IMR-90 (cell line): ENCODE measurements at regions not wholly inside any gene's neighbourhood (a gene's known extent, or its start where the extent isn't known, plus 50 kb on each side); places are given as distances from the start of the nearest gene placed in this dataset.

Source experiments
- ATAC-seq: fragments of 200-7000 bp; cut with Tn5 transposase; 2 replicates; pipeline ENCODE4 v1.9.1; 2020; ENCODE audit warnings: low read depth, mild to moderate bottlenecking, moderate library complexity
- BruUV-seq: library from RNA; stranded (reverse); fragments of 400-500 nt; replicated peaks from 2 replicates; lab custom pipeline; 2021; lab: Mats Ljungman, UMichigan
- CTCF ChIA-PET: fragments of 300-600 bp; formaldehyde crosslinking; extraction: SDS; loops from one replicate; lab custom pipeline; 2021; ENCODE audit warnings: antibody characterized with exemption; lab: Yijun Ruan, JAX
- POLR2A ChIA-PET: fragments of 300-600 bp; sonication (Branson Sonifier 250); formaldehyde crosslinking; loops from one replicate; lab custom pipeline; 2022; ENCODE audit warnings: antibody characterized with exemption; ENCODE audit not compliant: unreplicated experiment; lab: Charles Lee
- DNase-seq: peaks from one replicate; pipeline ENCODE4 v3.0.0; 2013
- H2AFZ ChIP-seq: replicated peaks from 2 replicates; pipeline ENCODE3; 2013; ENCODE audit warnings: low read length, mild to moderate bottlenecking; ENCODE audit not compliant: poor library complexity
- H2AK5ac ChIP-seq: 2 replicates; pipeline ENCODE4 v1.6.1; 2013; ENCODE audit warnings: low read depth, low read length, inconsistent platforms
- H2AK9ac ChIP-seq: replicated peaks from 2 replicates; pipeline ENCODE3; 2013; ENCODE audit warnings: mild to moderate bottlenecking, low read depth, low read length, moderate library complexity; ENCODE audit not compliant: poor library complexity
- H2BK120ac ChIP-seq: 2 replicates; pipeline ENCODE4 v1.6.1; 2013; ENCODE audit warnings: low read depth, low read length, inconsistent platforms
- H2BK15ac ChIP-seq: 3 replicates; pipeline ENCODE4 v1.6.1; 2013; ENCODE audit warnings: low read depth, low read length, inconsistent platforms
- H2BK20ac ChIP-seq: 2 replicates; pipeline ENCODE4 v1.6.1; 2013; ENCODE audit warnings: low read depth, mild to moderate bottlenecking, inconsistent platforms, low read length, moderate library complexity
- H2BK5ac ChIP-seq: 2 replicates; pipeline ENCODE4 v1.6.1; 2013; ENCODE audit warnings: mild to moderate bottlenecking, low read depth, low read length, inconsistent platforms; ENCODE audit not compliant: poor library complexity, severe bottlenecking
- H3K14ac ChIP-seq: replicated peaks from 2 replicates; pipeline ENCODE4 v1.6.1; 2013; ENCODE audit warnings: low read depth, low read length, inconsistent platforms
- H3K18ac ChIP-seq: 2 replicates; pipeline ENCODE4 v1.6.1; 2013; ENCODE audit warnings: low read depth, low read length, control low read depth
- H3K23ac ChIP-seq: 2 replicates; pipeline ENCODE4 v1.6.1; 2013; ENCODE audit warnings: low read depth, low read length, inconsistent platforms
- H3K27ac ChIP-seq: 2 replicates; pipeline ENCODE4 v1.5.1; 2013; ENCODE audit warnings: mild to moderate bottlenecking, control low read depth, low read length; ENCODE audit not compliant: insufficient read depth
- H3K27me3 ChIP-seq: 2 replicates; pipeline ENCODE4 v1.6.1; 2013; ENCODE audit warnings: low read length; ENCODE audit not compliant: control insufficient read depth, insufficient read depth
- H3K36me3 ChIP-seq: 2 replicates; pipeline ENCODE4 v1.6.1; 2013; ENCODE audit warnings: low read length, mixed read lengths; ENCODE audit not compliant: control insufficient read depth, insufficient read depth
- H3K4ac ChIP-seq: 2 replicates; pipeline ENCODE4 v1.6.1; 2013; ENCODE audit warnings: low read depth, low read length, inconsistent platforms
- H3K4me1 ChIP-seq: 2 replicates; pipeline ENCODE4 v1.6.1; 2013; ENCODE audit warnings: low read length, mixed read lengths; ENCODE audit not compliant: control insufficient read depth, insufficient read depth
- H3K4me2 ChIP-seq: 2 replicates; pipeline ENCODE4 v1.6.1; 2013; ENCODE audit warnings: low read depth, mild to moderate bottlenecking, control low read depth, low read length, moderate library complexity
- H3K4me3 ChIP-seq: 2 replicates; pipeline ENCODE4 v1.5.1; 2013; ENCODE audit warnings: low read depth, mild to moderate bottlenecking, control low read depth, low read length, moderate library complexity; ENCODE audit not compliant: insufficient read depth
- H3K56ac ChIP-seq: 2 replicates; pipeline ENCODE4 v1.6.1; 2013; ENCODE audit warnings: low read length, inconsistent platforms; ENCODE audit not compliant: insufficient read depth; ENCODE audit errors: extremely low read depth
- H3K79me1 ChIP-seq, 2 experiments: 2 replicates each; pipeline ENCODE4 v1.6.1; 2013; ENCODE audit warnings: low read length in 2 of 2, inconsistent platforms in 1 of 2, low read depth in 1 of 2
- H3K9ac ChIP-seq: 2 replicates; pipeline ENCODE4 v1.6.1; 2013; ENCODE audit warnings: low read depth, low read length, control low read depth
- H3K9me1 ChIP-seq: 2 replicates; pipeline ENCODE4 v1.6.1; 2013; ENCODE audit warnings: low read length, inconsistent platforms; ENCODE audit not compliant: insufficient read depth
- H3K9me3 ChIP-seq: 2 replicates; pipeline ENCODE4 v1.6.1; 2013; ENCODE audit warnings: low read length; ENCODE audit not compliant: control insufficient read depth, insufficient read depth
- H4K20me1 ChIP-seq: 2 replicates; pipeline ENCODE4 v1.6.1; 2013; ENCODE audit warnings: low read length, inconsistent platforms; ENCODE audit not compliant: insufficient read depth
- H4K5ac ChIP-seq: 2 replicates; pipeline ENCODE4 v1.6.1; 2013; ENCODE audit warnings: mild to moderate bottlenecking, low read depth, low read length, control low read depth
- H4K8ac ChIP-seq, 2 experiments: 2 replicates each; pipeline ENCODE4 v1.6.1; 2013; ENCODE audit warnings: low read depth in 2 of 2, low read length in 2 of 2, control low read depth in 1 of 2, inconsistent platforms in 1 of 2
- H4K91ac ChIP-seq: 2 replicates; pipeline ENCODE4 v1.6.1; 2013; ENCODE audit warnings: low read depth, low read length, inconsistent platforms; ENCODE audit not compliant: insufficient read depth
- RFX5 ChIP-seq: IDR thresholded peaks from 2 replicates; pipeline ENCODE4 v1.8.0; 2012; ENCODE audit warnings: low read depth, mild to moderate bottlenecking, low read length, moderate library complexity
- WGBS, 2 experiments: methylation state at CpG; one replicate each; pipeline versions ENCODE4 v1.1.5 to v1.1.7; 2013; ENCODE audit warnings: missing lambda C conversion rate in 2 of 2; ENCODE audit not compliant: insufficient read length in 1 of 2; ENCODE audit errors: extremely low coverage in 2 of 2; 5-methylcytosine and 5-hydroxymethylcytosine counted together
- dilution Hi-C: fragments of 300-500 bp; cut with HindIII; formaldehyde crosslinking; loops from one replicate; pipeline ENCODE4 v1.14.3; 2018; ENCODE audit warnings: low sequenced_read_pairs; ENCODE audit not compliant: unreplicated experiment
- in situ Hi-C: fragments of 300-500 bp; cut with MboI; formaldehyde crosslinking; loops from 3 replicates; pipeline ENCODE4 v1.14.3; 2019; ENCODE audit warnings: low sequenced_read_pairs, inconsistent platforms, mixed read lengths
- intact Hi-C: fragments of 100-400 bp; cut with micrococcal nuclease; formaldehyde crosslinking; loops from 2 replicates; pipeline ENCODE4 v1.10.0; 2022

DNA sequence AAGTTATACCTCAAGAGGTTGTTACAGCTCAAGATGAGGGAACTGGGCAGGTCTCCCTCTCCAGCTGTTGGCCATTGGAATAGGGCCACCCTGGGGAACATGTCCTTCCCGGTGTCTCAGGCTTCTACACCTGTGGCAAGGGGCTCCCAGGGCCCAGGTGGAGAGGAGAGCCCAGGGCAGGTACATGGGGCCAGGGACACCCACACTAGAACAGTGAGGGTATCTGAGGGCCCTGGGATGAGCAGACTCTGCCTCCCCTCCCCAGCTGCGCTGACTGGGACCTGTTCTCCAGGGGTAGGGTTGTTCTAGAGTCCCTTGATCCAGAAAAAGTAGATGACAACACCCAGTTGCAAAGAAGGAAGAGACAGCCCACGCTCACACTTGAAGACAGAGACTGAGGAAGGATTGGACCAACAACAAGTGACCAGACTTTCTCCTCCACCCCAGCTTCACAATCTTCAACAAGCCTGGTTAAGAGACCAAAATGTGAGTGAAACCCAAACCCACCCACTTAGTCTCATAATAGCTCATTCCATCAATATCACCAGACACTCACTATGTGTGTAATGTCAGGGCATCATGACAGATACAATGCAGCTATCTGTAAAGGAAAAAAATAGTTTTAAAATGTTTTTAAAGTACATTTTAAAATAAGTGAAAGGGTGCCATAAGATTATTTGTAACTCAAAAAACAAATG is 439.3 kb downstream of the NPHP4 start:
- H3K9ac ChIP-seq = no peak overlapping the region
- CTCF ChIA-PET = no interaction called here
- no peaks in the 10 kb centered on the region for H4K20me1 ChIP-seq
- no peak overlapping the region for H3K4me2 ChIP-seq
- no peaks in the 10 kb centered on the region for H3K9me1 ChIP-seq
- no TSS peak for BruUV-seq
- peaks cover 24% of the 10 kb centered on the region for H3K9me3 ChIP-seq
- no peak overlapping the region for H3K18ac ChIP-seq
- no peak overlapping the region for H3K4ac ChIP-seq
- POLR2A ChIA-PET = no interaction called here
- H4K91ac ChIP-seq = no peak overlapping the region
- no peak overlapping the region for H3K56ac ChIP-seq
- no peak overlapping the region for H4K5ac ChIP-seq
- H3K4me1 ChIP-seq = no peaks in the 10 kb centered on the region
- no peak overlapping the region for H3K27ac ChIP-seq
- H2AFZ ChIP-seq = no peak overlapping the region
- H3K27me3 ChIP-seq = no peaks in the 10 kb centered on the region
- intact Hi-C loops = no loop called here
- no peak overlapping the region for H2AK9ac ChIP-seq
- H3K79me1 ChIP-seq = no peaks in the 10 kb centered on the region
- no peaks in the 10 kb centered on the region for H3K36me3 ChIP-seq
- H3K4me3 ChIP-seq = no peak overlapping the region
- ATAC-seq (no peak), DNase-seq (no peak)
- H3K14ac ChIP-seq = no peak overlapping the region
- no peak overlapping the region for H3K23ac ChIP-seq
- no peak overlapping the region for H4K8ac ChIP-seq
- H2BK5ac ChIP-seq = no peak overlapping the region
- TF ChIP-seq RFX5 = no peak
- no peak overlapping the region for H2BK120ac ChIP-seq
- in situ Hi-C loops = no loop called here
- dilution Hi-C loops = no loop called here
- WGBS, 2 experiments = no CpG with 5 or more reads among the region's 3 CpGs
- no peak overlapping the region for H2BK15ac ChIP-seq
- H2BK20ac ChIP-seq = no peak overlapping the region
- no peak overlapping the region for H2AK5ac ChIP-seq
